IPS-18a (cell line): ENCODE measurements at regions not wholly inside any gene's neighbourhood (a gene's known extent, or its start where the extent isn't known, plus 50 kb on each side); places are given as distances from the start of the nearest gene placed in this dataset.

Experiments used
- H3K27ac ChIP-seq: one replicate; pipeline ENCODE4 v1.5.1; 2013; ENCODE audit warnings: low read length
- H3K27me3 ChIP-seq: one replicate; pipeline ENCODE4 v1.6.1; 2013; ENCODE audit warnings: mild to moderate bottlenecking, low read length; ENCODE audit not compliant: control insufficient read depth, insufficient read depth
- H3K36me3 ChIP-seq: one replicate; pipeline ENCODE4 v1.6.1; 2013; ENCODE audit warnings: low read depth, low read length; ENCODE audit not compliant: control insufficient read depth
- H3K4me1 ChIP-seq: one replicate; pipeline ENCODE4 v1.6.1; 2013; ENCODE audit warnings: low read depth, low read length; ENCODE audit not compliant: control insufficient read depth
- H3K4me3 ChIP-seq: one replicate; pipeline ENCODE4 v1.5.1; 2013; ENCODE audit warnings: low read length
- H3K9ac ChIP-seq: one replicate; pipeline ENCODE4 v1.6.1; 2013; ENCODE audit warnings: mild to moderate bottlenecking, low read length, moderate library complexity
- H3K9me3 ChIP-seq: one replicate; pipeline ENCODE4 v1.6.1; 2013; ENCODE audit warnings: low read depth, low read length; ENCODE audit not compliant: control insufficient read depth

DNA sequence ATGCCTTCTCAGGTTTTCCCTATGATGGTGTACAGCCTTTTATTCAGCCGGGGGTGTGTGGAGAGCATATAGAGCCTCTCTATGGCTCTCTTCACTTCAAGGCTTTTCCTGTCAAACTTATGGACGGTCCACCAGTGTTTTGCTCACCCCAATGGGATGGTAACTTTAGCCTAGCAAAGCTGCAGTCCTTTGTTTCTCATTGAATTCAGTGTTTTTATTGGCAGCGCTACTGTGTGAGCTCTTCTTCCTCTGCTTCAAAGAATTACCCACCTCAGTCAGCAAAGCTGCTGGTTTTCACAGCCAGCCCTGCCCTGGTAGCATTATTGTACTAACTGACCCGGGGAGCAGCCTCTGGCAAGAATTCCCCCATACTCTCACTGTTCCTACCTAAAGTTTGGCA is 145.3 kb upstream of the RRP15 start:
- Histone ChIP-seq H3K27ac (no peak overlapping the region), H3K4me3 (no peak overlapping the region), H3K4me1 (no peaks in the 10 kb centered on the region), H3K9ac (no peak overlapping the region), H3K9me3 (no peaks in the 10 kb centered on the region), H3K36me3 (no peaks in the 10 kb centered on the region), H3K27me3 (no peaks in the 10 kb centered on the region)

DNA sequence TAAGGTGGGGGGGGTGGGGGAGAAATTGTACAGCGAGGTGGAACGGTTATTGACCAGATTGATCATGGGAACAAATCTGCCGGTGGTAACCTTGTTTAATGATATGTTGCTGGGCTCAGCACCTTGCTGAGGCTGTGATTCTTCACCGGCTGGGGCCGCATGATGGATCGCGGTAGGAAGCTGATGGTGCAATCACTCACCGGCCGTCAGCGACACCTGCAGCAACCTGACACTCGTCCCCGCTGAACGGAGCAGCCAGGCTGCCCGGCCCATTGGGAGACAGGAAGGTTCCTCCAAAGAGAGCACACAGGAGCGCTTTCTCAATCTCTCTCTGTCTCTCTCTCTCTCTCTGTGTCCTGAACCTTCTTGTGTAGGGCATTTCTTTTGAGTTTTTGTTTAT is 128.5 kb upstream of the RRP15 start:
- Histone ChIP-seq H3K27ac (no peak overlapping the region), H3K27me3 (peaks cover 15% of the 10 kb centered on the region), H3K4me3 (peak overlapping the region; percentile 15), H3K4me1 (peaks cover 5% of the 10 kb centered on the region), H3K9me3 (no peaks in the 10 kb centered on the region), H3K36me3 (no peaks in the 10 kb centered on the region), H3K9ac (no peak overlapping the region)

DNA sequence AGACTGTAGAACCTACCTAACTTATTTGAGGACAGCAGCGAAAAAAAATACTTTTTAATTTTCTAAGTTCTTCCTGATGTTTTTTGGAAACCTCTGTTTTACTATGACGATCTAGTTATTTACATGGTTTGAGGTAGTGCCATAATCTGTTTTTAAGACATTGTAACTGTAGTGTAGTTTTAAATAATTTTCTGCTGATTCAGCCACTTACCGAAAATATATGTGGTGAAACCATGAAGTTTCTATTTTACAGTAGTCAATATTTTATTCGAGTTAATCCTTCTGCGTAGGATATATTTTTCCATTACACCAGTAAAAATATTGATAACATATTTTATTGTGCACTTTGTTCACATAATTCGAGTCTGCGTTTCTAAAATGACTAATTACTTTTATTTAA is 121.7 kb upstream of the RRP15 start:
- Histone ChIP-seq H3K27ac (no peak overlapping the region), H3K4me3 (peak overlapping the region; percentile 66), H3K36me3 (no peaks in the 10 kb centered on the region), H3K9me3 (no peaks in the 10 kb centered on the region), H3K9ac (no peak overlapping the region), H3K27me3 (peaks cover 29% of the 10 kb centered on the region), H3K4me1 (peaks cover 19% of the 10 kb centered on the region)

DNA sequence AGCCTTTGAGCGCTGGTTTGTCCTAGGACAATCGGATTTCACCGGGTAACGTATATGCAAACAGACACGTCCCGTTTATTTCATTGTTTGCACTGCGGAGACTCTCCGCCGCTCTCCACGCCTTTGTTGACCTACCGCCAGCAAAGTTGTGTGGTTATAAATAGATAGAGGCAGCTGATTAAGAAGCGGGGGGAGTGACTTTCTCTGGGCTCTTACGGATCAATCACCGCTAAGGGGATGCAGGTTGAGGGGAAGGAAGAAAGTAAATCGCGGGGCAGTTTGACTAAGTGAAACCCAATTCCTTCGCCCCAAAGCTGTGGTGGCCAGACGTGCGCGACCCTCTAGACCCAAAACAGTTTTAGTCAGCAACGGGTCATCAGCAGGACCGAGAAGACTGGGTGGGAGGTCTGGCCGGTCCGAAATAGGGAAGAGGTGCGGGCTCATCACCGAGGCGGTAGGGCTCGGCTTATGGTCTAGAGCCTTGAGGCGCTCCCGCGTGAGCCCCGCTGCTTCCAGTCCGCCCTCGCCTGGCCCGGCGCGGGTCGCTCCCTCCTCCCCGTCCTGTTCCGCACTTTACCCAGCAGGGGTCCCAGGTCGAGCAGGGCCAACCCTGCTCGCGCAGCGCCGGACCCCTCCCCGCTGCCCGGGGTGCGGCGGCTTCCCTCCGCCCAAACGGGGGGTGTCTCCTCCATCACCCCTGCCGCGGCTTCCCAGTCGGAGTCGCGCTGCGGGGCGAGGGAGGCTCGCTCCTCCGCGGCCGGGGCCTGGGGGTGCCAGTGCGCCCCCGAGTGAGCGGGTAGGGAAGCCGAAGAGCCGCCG is 120.8 kb upstream of the RRP15 start:
- H3K4me1 ChIP-seq, result peaks cover 19% of the 10 kb centered on the region

DNA sequence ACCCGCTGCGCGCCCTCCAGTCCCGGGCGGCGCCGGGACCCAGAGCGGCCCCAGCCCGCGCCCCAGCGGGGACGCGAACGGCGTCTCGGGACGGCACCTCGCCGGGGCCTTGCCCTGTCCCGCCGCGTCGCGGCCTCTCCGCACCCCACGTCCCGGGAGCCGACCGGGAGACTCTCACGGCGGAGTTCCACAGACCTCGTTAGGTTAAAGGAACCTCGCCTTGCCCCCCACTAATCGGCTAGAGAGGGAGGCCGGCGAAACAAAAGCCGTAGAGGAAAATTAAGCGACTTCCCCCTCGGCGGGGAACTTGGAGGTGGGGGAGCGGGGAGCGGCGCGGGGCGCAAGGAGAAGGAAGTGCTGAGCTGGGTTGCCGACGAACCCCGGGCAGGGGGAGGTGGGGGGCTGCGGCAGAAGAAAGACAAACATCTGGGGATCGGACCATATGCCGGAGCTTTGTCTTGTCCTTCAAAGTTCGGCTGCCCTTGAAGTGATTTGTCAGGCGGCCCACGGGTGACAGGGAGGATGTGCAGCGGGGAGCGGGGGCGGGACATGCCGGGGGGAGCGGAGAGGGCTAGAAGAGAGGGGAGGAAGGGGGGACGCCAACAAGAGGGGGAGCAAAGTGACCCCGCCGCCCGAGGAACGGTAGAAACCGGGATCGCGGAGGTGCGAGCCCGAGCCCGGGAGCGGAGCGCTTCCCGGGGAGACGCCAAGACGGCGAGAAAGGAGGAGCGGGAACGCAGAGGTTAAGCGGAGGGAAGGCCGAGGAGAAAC is 120.0 kb upstream of the RRP15 start:
- no peak overlapping the region for H3K27ac ChIP-seq
- peaks cover 29% of the 10 kb centered on the region for H3K27me3 ChIP-seq
- H3K9ac ChIP-seq, result peak overlapping the region; percentile 67
- no peaks in the 10 kb centered on the region for H3K36me3 ChIP-seq
- H3K4me1 ChIP-seq, result peaks cover 19% of the 10 kb centered on the region
- no peaks in the 10 kb centered on the region for H3K9me3 ChIP-seq
- peak overlapping the region; percentile 66 for H3K4me3 ChIP-seq

More for the DNA sequence above, 120.8 kb upstream of the RRP15 start:
- Histone ChIP-seq H3K27ac (no peak overlapping the region), H3K36me3 (no peaks in the 10 kb centered on the region), H3K4me3 (peak overlapping the region; percentile 66), H3K9ac (peak overlapping the region; percentile 67), H3K27me3 (peaks cover 29% of the 10 kb centered on the region), H3K9me3 (no peaks in the 10 kb centered on the region)

DNA sequence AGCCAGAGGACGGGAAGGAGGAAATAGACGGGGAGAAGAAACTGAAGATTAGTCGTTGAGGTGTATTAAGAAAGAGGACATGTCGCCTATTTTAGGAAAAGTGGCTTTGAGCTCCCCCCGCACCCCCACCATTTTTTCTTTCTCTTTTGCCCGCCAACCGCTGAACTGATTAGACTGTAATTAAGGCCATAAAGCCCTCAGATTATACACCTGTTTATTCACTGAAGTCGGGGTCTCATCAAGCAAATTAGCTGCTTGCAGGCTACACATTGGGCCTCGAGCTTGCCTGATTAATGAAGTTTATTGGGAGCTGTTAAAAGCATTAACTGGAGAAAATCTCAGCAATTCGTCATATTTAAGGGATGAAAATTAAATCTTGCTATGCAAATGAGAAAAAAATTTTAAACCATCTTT is 119.4 kb upstream of the RRP15 start:
- Histone ChIP-seq H3K4me1 (peaks cover 19% of the 10 kb centered on the region), H3K9ac (peak overlapping the region; percentile 67), H3K36me3 (no peaks in the 10 kb centered on the region), H3K9me3 (no peaks in the 10 kb centered on the region), H3K4me3 (peak overlapping the region; percentile 66), H3K27me3 (peaks cover 29% of the 10 kb centered on the region), H3K27ac (no peak overlapping the region)

DNA sequence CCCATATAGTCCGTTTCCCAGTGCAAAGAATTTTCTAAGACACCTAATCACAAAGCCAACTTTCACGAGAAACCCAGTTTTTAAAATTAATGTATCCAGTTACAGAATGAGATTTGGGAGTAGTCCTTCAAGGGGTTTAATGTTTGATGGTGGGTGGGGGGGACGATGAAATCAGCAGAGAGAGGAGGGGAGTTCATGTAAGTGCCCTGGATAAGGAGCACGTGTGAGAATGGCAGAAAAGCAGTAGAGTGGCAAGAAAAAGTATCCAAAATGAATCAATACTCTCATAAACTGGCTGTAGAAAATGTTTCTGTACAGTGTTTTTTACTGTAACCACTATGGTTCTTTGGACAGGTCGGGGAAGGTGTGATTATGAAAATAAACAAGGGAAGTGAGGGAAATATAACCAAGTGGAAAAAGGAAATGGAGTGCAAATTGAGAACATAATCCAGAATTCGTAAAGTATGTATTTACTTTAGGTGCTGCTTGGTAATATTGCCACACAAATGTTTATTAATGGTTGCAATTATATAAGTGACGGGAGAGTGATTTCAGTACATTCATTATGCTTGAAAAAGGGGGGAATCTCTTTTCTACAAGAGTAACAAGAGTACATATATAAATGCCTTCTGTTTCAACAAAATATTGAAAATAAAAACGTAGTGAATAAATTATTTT is 118.7 kb upstream of the RRP15 start:
- no peak overlapping the region for H3K9ac ChIP-seq
- H3K4me1 ChIP-seq, result peaks cover 19% of the 10 kb centered on the region
- no peaks in the 10 kb centered on the region for H3K9me3 ChIP-seq
- H3K4me3 ChIP-seq, result peak overlapping the region; percentile 66
- peaks cover 29% of the 10 kb centered on the region for H3K27me3 ChIP-seq
- H3K36me3 ChIP-seq, result no peaks in the 10 kb centered on the region
- no peak overlapping the region for H3K27ac ChIP-seq

DNA sequence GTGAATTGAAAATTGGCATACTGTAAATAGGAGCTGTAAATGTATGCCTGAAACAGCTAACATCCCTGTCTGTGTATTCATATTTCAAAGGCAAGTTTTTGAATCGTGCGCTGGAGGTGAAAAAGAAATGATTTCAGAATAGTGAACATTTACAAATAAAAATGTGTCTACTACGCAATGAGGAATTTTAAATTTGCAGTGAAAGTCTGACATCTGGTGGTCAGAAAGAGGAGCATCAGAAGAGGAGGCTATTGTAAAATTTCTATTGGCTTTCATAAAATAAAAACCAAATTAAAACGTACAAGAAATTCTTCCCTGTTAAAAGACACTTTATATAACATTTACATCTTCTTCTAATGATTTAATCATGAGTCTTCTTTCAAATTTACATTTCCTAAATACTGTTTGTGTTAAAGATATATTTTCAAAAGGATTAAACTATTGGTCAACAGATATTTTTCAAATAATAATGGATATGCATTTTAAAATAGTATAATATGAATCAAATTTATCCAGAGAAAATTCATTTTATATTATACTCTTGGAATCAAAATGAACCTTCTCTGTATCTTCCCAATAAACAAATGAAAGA is 113.7 kb upstream of the RRP15 start:
- no peak overlapping the region for H3K27ac ChIP-seq

DNA sequence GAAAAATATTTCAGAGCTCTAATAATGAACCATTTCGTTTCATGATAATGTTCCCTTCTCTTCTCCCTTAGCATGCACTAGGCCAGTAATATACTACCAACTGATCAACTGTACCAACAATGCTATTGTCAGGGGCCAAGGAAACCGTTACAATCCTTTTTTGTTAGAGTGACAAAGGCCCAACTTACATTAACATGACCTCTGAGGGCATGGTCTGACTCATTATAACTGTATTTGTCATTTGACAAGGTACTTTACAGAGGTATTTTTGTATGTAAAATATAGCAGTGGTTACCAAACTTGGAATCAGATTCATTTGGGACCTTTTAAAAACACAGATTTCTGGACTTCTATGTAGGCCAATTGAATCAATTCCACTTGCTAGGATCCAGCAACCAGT is 102.6 kb upstream of the RRP15 start:
- Histone ChIP-seq H3K27me3 (no peaks in the 10 kb centered on the region), H3K27ac (no peak overlapping the region), H3K9me3 (no peaks in the 10 kb centered on the region), H3K4me3 (no peak overlapping the region), H3K36me3 (no peaks in the 10 kb centered on the region), H3K9ac (no peak overlapping the region), H3K4me1 (no peaks in the 10 kb centered on the region)

More for the DNA sequence above, 113.7 kb upstream of the RRP15 start:
- Histone ChIP-seq H3K36me3 (no peaks in the 10 kb centered on the region), H3K4me3 (no peak overlapping the region), H3K4me1 (peaks cover under 1% of the 10 kb centered on the region), H3K9ac (no peak overlapping the region), H3K27me3 (peaks cover 9% of the 10 kb centered on the region), H3K9me3 (no peaks in the 10 kb centered on the region)

DNA sequence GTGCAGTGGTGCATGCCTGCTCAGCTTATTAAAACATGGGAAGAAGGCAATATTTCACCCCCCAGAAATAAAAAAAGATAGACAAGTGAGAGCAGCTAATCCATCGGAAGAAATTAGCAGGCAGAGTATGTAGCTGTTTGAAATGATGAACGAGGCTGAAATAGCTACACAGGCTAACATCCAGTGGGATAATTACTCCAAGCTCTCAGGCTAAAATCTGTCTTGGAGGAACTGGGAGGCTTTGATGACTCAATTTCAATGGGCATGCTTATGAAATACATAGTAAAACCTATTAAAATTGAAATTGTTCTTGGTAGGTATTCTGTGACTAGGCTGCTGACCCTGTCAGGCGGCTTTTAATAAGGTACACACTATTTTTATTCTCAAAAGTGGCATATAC is 84.1 kb upstream of the RRP15 start:
- Histone ChIP-seq H3K36me3 (no peaks in the 10 kb centered on the region), H3K9me3 (no peaks in the 10 kb centered on the region), H3K27ac (no peak overlapping the region), H3K9ac (no peak overlapping the region), H3K27me3 (no peaks in the 10 kb centered on the region), H3K4me1 (no peaks in the 10 kb centered on the region), H3K4me3 (no peak overlapping the region)

DNA sequence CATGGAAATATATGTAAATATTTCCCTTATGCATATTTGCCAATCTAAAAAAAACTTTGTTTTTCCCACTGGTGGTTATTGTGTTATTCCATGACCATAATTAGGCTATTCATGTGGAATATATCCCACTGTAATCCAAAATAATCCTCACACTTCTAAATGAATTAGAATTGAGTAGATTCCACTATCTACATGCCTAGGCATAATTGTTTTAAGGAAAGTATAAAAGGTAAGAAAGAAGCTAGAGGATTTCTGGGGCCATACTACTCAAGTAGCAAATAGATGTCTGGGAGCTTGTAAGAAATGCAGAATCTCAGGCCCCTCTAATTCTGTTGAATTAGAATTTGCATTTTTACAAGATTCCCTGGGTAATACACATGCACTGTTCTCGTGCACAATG is 83.5 kb upstream of the RRP15 start:
- no peaks in the 10 kb centered on the region for H3K27me3 ChIP-seq
- H3K27ac ChIP-seq, result no peak overlapping the region
- no peaks in the 10 kb centered on the region for H3K4me1 ChIP-seq
- no peaks in the 10 kb centered on the region for H3K36me3 ChIP-seq
- no peak overlapping the region for H3K9ac ChIP-seq
- no peaks in the 10 kb centered on the region for H3K9me3 ChIP-seq
- H3K4me3 ChIP-seq, result no peak overlapping the region
